GM12874 (cell line): ENCODE measurements at regions not wholly inside any gene's neighbourhood (a gene's known extent, or its start where the extent isn't known, plus 50 kb on each side); places are given as distances from the start of the nearest gene placed in this dataset.

ENCODE experiments used
- CTCF ChIP-seq: IDR thresholded peaks from 2 replicates; pipeline ENCODE4 v1.5.1; 2011; ENCODE audit warnings: low read depth, mild to moderate bottlenecking, control low read depth, low read length, moderate library complexity; ENCODE audit not compliant: insufficient read depth

DNA sequence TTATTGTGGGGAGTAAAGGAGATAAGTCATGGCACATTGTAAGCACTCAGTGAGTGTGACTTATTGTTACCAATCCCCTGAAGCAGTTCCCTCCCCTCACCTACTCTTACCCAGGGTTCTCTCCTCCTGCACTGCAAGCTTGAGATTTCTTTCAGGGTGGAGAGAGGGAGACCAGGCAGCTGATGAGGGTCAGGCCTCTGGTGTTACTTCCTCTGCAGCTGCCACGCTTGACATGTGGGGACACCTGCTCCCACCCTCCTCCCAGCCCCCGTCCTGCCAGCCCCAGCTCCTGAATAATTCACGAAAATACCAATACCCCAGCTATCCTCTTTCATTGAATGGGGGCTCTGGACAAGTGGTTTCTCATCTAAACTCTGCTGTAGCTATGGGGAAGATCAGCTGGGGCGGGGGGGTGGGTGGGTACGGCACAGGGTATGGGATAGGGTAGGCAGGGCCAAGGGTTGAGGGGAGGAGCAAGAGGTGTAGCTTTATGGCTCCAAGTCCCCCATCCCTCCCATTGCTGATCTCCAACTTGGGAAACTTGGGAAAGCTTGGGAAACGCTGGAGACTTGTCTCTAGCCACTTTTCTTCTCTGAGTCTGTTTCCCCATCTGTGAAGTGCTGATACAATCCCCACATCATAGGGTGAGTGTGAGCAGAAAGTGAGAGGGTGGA, 148.5 kb upstream of the PJA1 start:
- no peak for TF ChIP-seq CTCF

DNA sequence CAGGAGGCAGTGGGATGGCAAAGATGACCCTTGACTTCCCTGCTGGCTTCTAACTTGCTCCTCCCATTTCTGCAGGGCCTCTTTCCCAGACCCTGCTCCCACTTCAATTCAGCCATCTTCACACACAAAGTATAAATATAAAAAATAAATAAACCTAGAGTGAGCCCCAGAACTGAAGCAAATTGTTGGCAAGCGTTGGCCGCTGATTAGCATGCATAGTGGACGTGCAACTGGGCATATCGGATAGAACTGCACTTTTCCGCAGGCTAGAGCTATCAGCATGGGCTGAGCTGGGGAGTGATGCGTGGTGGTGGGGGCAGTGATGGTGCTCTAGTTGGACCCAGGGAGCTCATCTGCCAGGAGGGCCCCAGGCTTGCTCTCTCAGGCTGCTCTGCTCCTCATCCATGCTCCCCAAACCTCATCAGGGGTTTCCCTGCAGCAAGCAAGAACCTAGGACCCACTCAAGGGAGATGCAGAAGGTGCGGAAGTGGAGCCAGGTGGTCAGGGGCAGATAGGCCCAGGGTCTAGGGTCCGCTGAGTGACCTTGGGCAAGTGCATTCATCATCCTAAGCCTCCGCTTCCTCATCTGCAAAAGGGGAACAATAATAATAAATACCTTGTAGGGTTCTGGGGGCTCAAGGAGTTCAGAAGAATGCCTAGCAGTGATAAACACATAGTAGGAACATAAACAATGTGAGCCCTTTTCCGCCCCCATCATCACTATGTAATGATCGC, 146.8 kb upstream of the PJA1 start:
- TF ChIP-seq CTCF: no peak

- no peak for TF ChIP-seq CTCF
These were observed 144.0 kb upstream of the PJA1 start for GRCh38 chrX:69309074-69309792.

GRCh38 chrX:69307756-69308155, 142.5 kb upstream of the PJA1 start:
- TF ChIP-seq CTCF: no peak

DNA sequence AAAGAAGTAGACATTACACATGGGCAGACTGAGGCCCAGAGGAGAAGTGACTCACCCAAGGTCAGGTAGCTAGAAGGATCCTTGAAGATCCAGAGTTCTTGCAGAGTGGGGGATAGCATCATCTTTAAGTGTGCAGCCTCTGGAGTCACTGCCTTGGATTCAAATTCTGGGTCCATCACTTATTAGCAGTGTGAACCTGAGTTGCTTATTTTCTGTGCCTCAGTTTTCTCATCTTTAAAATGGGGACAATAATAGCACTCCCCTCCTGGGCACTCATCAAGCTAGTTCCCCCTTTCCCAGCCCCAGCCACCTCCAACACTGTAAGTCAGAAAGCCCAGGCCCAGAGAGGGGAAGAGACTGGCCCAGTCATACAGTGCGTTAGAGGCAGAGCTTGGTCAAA, 141.8 kb upstream of the PJA1 start:
- TF ChIP-seq CTCF: no peak

- no peak for TF ChIP-seq CTCF
These were observed 140.8 kb upstream of the PJA1 start for GRCh38 chrX:69306063-69306404.

- TF ChIP-seq CTCF: no peak
These were observed 140.2 kb upstream of the PJA1 start for GRCh38 chrX:69305333-69306062.
